B cell (primary cell): ENCODE measurements at regions not wholly inside any gene's neighbourhood (a gene's known extent, or its start where the extent isn't known, plus 50 kb on each side); places are given as distances from the start of the nearest gene placed in this dataset.

Experiments used
- ATAC-seq: fragments of 200-7000 bp; cut with Tn5 transposase; one replicate; pipeline ENCODE4 v1.10.0; 2021; ENCODE audit warnings: low read depth, mild to moderate bottlenecking, moderate number of reproducible peaks, moderate library complexity
- CTCF ChIA-PET: fragments of 350-600 bp; sonication (Branson Sonifier 250); formaldehyde crosslinking; loops from one replicate; lab custom pipeline; 2021; ENCODE audit warnings: antibody characterized with exemption, inconsistent platforms; lab: Charles Lee
- POLR2A ChIA-PET: fragments of 350-600 bp; sonication (Branson Sonifier 250); formaldehyde crosslinking; loops from one replicate; lab custom pipeline; 2021; ENCODE audit warnings: antibody characterized with exemption; lab: Charles Lee
- DNase-seq: peaks from one replicate; pipeline ENCODE4 v3.0.0; 2013
- H2AFZ ChIP-seq: 2 replicates; pipeline ENCODE4 v1.6.1; 2012; ENCODE audit warnings: mild to moderate bottlenecking, low read depth, low read length; ENCODE audit not compliant: insufficient read depth, poor library complexity, severe bottlenecking
- H3K27ac ChIP-seq, 2 donors: 1 replicate in 1 of 2; 2 replicates in 1 of 2; pipeline ENCODE4 v1.5.1; 2012 to 2013; ENCODE audit warnings: low read length in 2 of 2, mild to moderate bottlenecking in 2 of 2, moderate library complexity in 1 of 2
- H3K27me3 ChIP-seq, 4 experiments: fragments of 200-600 bp in 1 of 4; sonication (generic) in 1 of 4; replicated peaks in 1 of 4; 1 replicate in 2 of 4; 2 replicates in 2 of 4; pipeline versions ENCODE4 v1.6.1 to v1.7.0; 2013 to 2016; ENCODE audit warnings: low read length in 3 of 4, mild to moderate bottlenecking in 2 of 4, mixed read lengths in 1 of 4, moderate library complexity in 1 of 4; ENCODE audit not compliant: insufficient read depth in 4 of 4, control insufficient read depth in 3 of 4; ENCODE audit errors: control extremely low read depth in 1 of 4
- H3K36me3 ChIP-seq, 2 experiments: replicated peaks in 1 of 2; 1 replicate in 1 of 2; 2 replicates in 1 of 2; pipeline versions ENCODE4 v1.6.1 to v1.7.1; 2013; ENCODE audit warnings: low read length in 1 of 2; ENCODE audit not compliant: insufficient read depth in 2 of 2, control insufficient read depth in 1 of 2; ENCODE audit errors: control extremely low read depth in 1 of 2, extremely low read depth in 1 of 2
- H3K4me1 ChIP-seq, 2 donors: fragments of 200-600 bp in 1 of 2; sonication (generic) in 1 of 2; 1 replicate in 1 of 2; 2 replicates in 1 of 2; pipeline versions ENCODE4 v1.5.1 to v1.6.1; 2013 to 2017; ENCODE audit warnings: low read length in 2 of 2; ENCODE audit not compliant: control insufficient read depth in 2 of 2, insufficient read depth in 2 of 2
- H3K4me2 ChIP-seq: replicated peaks from 2 replicates; pipeline ENCODE3; 2012; ENCODE audit warnings: mild to moderate bottlenecking, low read depth, low read length; ENCODE audit not compliant: poor library complexity, severe bottlenecking
- H3K4me3 ChIP-seq, 5 experiments: fragments of 200-600 bp in 1 of 5; sonication (generic) in 1 of 5; 1 replicate in 3 of 5; 2 replicates in 2 of 5; pipeline versions ENCODE4 v1.5.1 to v1.7.0; 2011 to 2016; ENCODE audit warnings: low read length in 4 of 5, mild to moderate bottlenecking in 4 of 5, low read depth in 2 of 5, control low read depth in 1 of 5, moderate library complexity in 1 of 5; ENCODE audit not compliant: insufficient read depth in 1 of 5; ENCODE audit errors: control extremely low read depth in 1 of 5, extremely low read depth in 1 of 5
- H3K79me2 ChIP-seq: fragments of 200-600 bp; sonication (generic); one replicate; pipeline ENCODE4 v1.6.0; 2016; ENCODE audit warnings: low read length; ENCODE audit not compliant: control insufficient read depth, insufficient read depth
- H3K9ac ChIP-seq: fragments of 200-600 bp; sonication (generic); 2 replicates; pipeline ENCODE4 v1.6.1; 2017; ENCODE audit warnings: mild to moderate bottlenecking, low read length, moderate library complexity
- H3K9me3 ChIP-seq, 3 donors: one replicate each; pipeline versions ENCODE4 v1.6.1 to v1.7.1; 2013; ENCODE audit warnings: low read length in 2 of 3; ENCODE audit not compliant: control insufficient read depth in 2 of 3, insufficient read depth in 1 of 3; ENCODE audit errors: control extremely low read depth in 1 of 3
- H4K20me1 ChIP-seq: 2 replicates; pipeline ENCODE4 v1.6.0; 2012; ENCODE audit warnings: mild to moderate bottlenecking, low read length; ENCODE audit not compliant: insufficient read depth, control insufficient read depth, poor library complexity, severe bottlenecking
- H3K27ac Mint-ChIP-seq: one replicate; pipeline ENCODE4 v1.8.0; 2021; ENCODE audit warnings: mixed read lengths
- H3K27me3 Mint-ChIP-seq: one replicate; pipeline ENCODE4 v1.8.0; 2021; ENCODE audit warnings: mixed read lengths
- H3K4me1 Mint-ChIP-seq: one replicate; pipeline ENCODE4 v1.8.0; 2021; ENCODE audit warnings: mixed read lengths
- H3K4me3 Mint-ChIP-seq: one replicate; pipeline ENCODE4 v1.8.0; 2021; ENCODE audit warnings: mixed read lengths
- H3K9me3 Mint-ChIP-seq: one replicate; pipeline ENCODE4 v1.8.0; 2022; ENCODE audit warnings: mixed read lengths; ENCODE audit not compliant: insufficient read depth
- EZH2 ChIP-seq: IDR thresholded peaks from 2 replicates; pipeline ENCODE4 v1.6.1; 2012; ENCODE audit warnings: borderline replicate concordance, low read depth, mild to moderate bottlenecking, moderate library complexity, low read length; ENCODE audit not compliant: insufficient read depth, poor library complexity, severe bottlenecking
- WGBS: methylation state at CpG from one replicate; pipeline ENCODE4 v1.1.5; 2013; ENCODE audit warnings: missing lambda C conversion rate; ENCODE audit not compliant: insufficient coverage; 5-methylcytosine and 5-hydroxymethylcytosine counted together
- intact Hi-C: fragments of 100-400 bp; cut with micrococcal nuclease; formaldehyde crosslinking; loops from one replicate; pipeline ENCODE4 v1.10.0; 2022
- TF ChIP-seq, protein P1 (sequence below): fragments of 200-600 bp; IDR thresholded peaks from one replicate; pipeline ENCODE4 v1.8.0; 2022; ENCODE audit warnings: antibody characterized with exemption, mild to moderate bottlenecking

DNA sequence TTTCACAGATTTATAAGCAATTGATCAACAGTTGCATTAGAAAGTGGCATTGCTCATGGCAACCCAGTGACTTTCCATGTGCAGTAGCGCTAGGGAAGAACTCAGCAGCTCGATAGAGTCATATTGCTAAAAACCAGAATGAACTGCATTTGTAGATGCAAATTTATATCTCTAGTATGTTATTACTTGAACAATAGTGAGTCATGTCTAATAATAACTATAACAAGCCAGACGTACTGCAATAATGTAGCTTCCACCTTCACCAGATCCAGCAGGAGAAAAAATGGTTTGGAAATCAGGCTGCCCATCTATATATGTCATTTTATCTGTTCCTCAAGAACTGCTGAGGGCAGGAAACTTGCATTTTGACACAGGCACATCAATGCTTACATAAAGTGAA, 66.5 kb upstream of the FIGN start:
- ChIA-PET CTCF (no interaction called here), POLR2A (no interaction called here)
- Histone ChIP-seq H3K27ac (no peak overlapping the region), H4K20me1 (no peaks in the 10 kb centered on the region), H3K4me1 (no peaks in the 10 kb centered on the region), H3K9me3 (no peaks in the 10 kb centered on the region), H2AFZ (no peak overlapping the region), H3K4me3 (no peak overlapping the region), H3K9ac (no peak overlapping the region), H3K27me3 (no peaks in the 10 kb centered on the region), H3K79me2 (no peaks in the 10 kb centered on the region), H3K36me3 (no peaks in the 10 kb centered on the region), H3K4me2 (no peak overlapping the region)
- H3K9me3 Mint-ChIP-seq = no peaks in the 10 kb centered on the region
- no peaks in the 10 kb centered on the region for H3K4me1 Mint-ChIP-seq
- DNase-seq (no peak), ATAC-seq (no peak)
- TF ChIP-seq, protein P1, sequence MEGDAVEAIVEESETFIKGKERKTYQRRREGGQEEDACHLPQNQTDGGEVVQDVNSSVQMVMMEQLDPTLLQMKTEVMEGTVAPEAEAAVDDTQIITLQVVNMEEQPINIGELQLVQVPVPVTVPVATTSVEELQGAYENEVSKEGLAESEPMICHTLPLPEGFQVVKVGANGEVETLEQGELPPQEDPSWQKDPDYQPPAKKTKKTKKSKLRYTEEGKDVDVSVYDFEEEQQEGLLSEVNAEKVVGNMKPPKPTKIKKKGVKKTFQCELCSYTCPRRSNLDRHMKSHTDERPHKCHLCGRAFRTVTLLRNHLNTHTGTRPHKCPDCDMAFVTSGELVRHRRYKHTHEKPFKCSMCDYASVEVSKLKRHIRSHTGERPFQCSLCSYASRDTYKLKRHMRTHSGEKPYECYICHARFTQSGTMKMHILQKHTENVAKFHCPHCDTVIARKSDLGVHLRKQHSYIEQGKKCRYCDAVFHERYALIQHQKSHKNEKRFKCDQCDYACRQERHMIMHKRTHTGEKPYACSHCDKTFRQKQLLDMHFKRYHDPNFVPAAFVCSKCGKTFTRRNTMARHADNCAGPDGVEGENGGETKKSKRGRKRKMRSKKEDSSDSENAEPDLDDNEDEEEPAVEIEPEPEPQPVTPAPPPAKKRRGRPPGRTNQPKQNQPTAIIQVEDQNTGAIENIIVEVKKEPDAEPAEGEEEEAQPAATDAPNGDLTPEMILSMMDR = no peak
- TF ChIP-seq EZH2 = no peak
- no peak overlapping the region for H3K4me3 Mint-ChIP-seq
- intact Hi-C loops = no loop called here
- no peak overlapping the region for H3K27ac Mint-ChIP-seq
- H3K27me3 Mint-ChIP-seq = no peaks in the 10 kb centered on the region
- no CpG with 5 or more reads among the region's 3 CpGs for WGBS

DNA sequence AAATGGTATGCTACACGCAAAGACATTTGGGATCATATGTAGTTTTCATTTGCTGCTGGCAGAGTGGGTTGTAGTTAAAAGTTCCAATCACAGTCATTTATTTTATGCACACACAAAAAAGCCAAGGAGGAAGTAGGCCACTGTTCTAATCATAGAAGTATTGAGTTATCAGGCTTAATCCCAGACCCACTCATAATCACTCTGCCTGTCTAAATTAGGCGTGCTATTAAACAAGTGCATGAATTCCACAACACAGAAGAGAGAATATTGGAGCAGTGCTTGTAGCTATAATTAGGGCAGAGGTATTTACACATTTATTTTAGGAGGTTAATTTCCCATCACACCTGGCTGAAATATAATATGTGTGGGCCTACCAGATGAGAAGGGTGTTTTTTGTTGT, 65.7 kb upstream of the FIGN start:
- no CpG with 5 or more reads among the region's 2 CpGs for WGBS
- no peaks in the 10 kb centered on the region for H3K36me3 ChIP-seq
- POLR2A ChIA-PET = no interaction called here
- H3K9me3 ChIP-seq = no peaks in the 10 kb centered on the region
- no peaks in the 10 kb centered on the region for H3K4me1 Mint-ChIP-seq
- H3K27me3 Mint-ChIP-seq = no peaks in the 10 kb centered on the region
- intact Hi-C loops = no loop called here
- H3K4me2 ChIP-seq = no peak overlapping the region
- no peaks in the 10 kb centered on the region for H3K79me2 ChIP-seq
- H3K27me3 ChIP-seq = no peaks in the 10 kb centered on the region
- no peak for TF ChIP-seq EZH2
- TF ChIP-seq, protein P1 = no peak
- no peaks in the 10 kb centered on the region for H3K9me3 Mint-ChIP-seq
- CTCF ChIA-PET = no interaction called here
- no peak overlapping the region for H3K9ac ChIP-seq
- no peak overlapping the region for H3K4me3 Mint-ChIP-seq
- no peaks in the 10 kb centered on the region for H4K20me1 ChIP-seq
- no peak for ATAC-seq
- no peak for DNase-seq
- no peaks in the 10 kb centered on the region for H3K4me1 ChIP-seq
- no peak overlapping the region for H2AFZ ChIP-seq
- no peak overlapping the region for H3K4me3 ChIP-seq
- H3K27ac Mint-ChIP-seq = no peak overlapping the region
- no peak overlapping the region for H3K27ac ChIP-seq
